GM13977 (cell line): ENCODE measurements at regions not wholly inside any gene's neighbourhood (a gene's known extent, or its start where the extent isn't known, plus 50 kb on each side); places are given as distances from the start of the nearest gene placed in this dataset.

Experiments
- DNase-seq: peaks from one replicate; pipeline ENCODE4 v3.0.0; 2012; ENCODE audit warnings: low spot score
- CTCF ChIP-seq: IDR thresholded peaks from 2 replicates; pipeline ENCODE4 v1.5.1; 2012; ENCODE audit warnings: mild to moderate bottlenecking, control low read depth; ENCODE audit not compliant: insufficient read depth; ENCODE audit errors: extremely low read depth, missing control alignments
- in situ Hi-C: fragments of 300-500 bp; cut with MboI; formaldehyde crosslinking; loops from one replicate; pipeline ENCODE4 v1.12.0; 2022; ENCODE audit warnings: low sequenced_read_pairs, low pct_unique_long_range_greater_than_20kb, mixed read lengths, inconsistent platforms; ENCODE audit not compliant: unreplicated experiment

- DNase-seq: no peak
- in situ Hi-C loops: no loop called here
- no peak for TF ChIP-seq CTCF
These were observed 292.9 kb downstream of the LMO7 start for GRCh38 chr13:75929076-75929475.

GRCh38 chr13:75927183-75927669 lies 291.1 kb downstream of the LMO7 start:
- TF ChIP-seq CTCF: no peak
- no peak for DNase-seq
- in situ Hi-C loops: no loop called here

- in situ Hi-C loops: no loop called here
- DNase-seq: no peak
- TF ChIP-seq CTCF: no peak
These were observed 284.4 kb downstream of the LMO7 start for GRCh38 chr13:75920536-75920935.

- TF ChIP-seq CTCF: no peak
- DNase-seq: no peak
- in situ Hi-C loops: no loop called here
These were observed 283.6 kb downstream of the LMO7 start for GRCh38 chr13:75919660-75920199.

GRCh38 chr13:75915066-75915465 lies 278.9 kb downstream of the LMO7 start:
- TF ChIP-seq CTCF: no peak
- no peak for DNase-seq
- in situ Hi-C loops: no loop called here

GRCh38 chr13:75913925-75914324 lies 277.8 kb downstream of the LMO7 start:
- no peak for DNase-seq
- no peak for TF ChIP-seq CTCF
- in situ Hi-C loops: no loop called here
